Ovary (tissue), 3 donors: ENCODE measurements at regions not wholly inside any gene's neighbourhood (a gene's known extent, or its start where the extent isn't known, plus 50 kb on each side); places are given as distances from the start of the nearest gene placed in this dataset.

ENCODE experiments used
- CTCF ChIP-seq, 3 donors: fragments of 450-650 bp in 2 of 3; fragments of 200-600 bp in 1 of 3; IDR thresholded peaks; one replicate each; pipeline versions ENCODE4 v1.5.1 to v1.8.0; 2016 to 2022; ENCODE audit warnings: antibody characterized with exemption in 3 of 3, mild to moderate bottlenecking in 1 of 3
- POLR2A ChIP-seq: fragments of 450-650 bp; IDR thresholded peaks from one replicate; pipeline ENCODE4 v1.6.1; 2017; ENCODE audit warnings: antibody characterized with exemption, mild to moderate bottlenecking, moderate library complexity
- donor health status: DM: no; HTN: no; CAD: no.

DNA sequence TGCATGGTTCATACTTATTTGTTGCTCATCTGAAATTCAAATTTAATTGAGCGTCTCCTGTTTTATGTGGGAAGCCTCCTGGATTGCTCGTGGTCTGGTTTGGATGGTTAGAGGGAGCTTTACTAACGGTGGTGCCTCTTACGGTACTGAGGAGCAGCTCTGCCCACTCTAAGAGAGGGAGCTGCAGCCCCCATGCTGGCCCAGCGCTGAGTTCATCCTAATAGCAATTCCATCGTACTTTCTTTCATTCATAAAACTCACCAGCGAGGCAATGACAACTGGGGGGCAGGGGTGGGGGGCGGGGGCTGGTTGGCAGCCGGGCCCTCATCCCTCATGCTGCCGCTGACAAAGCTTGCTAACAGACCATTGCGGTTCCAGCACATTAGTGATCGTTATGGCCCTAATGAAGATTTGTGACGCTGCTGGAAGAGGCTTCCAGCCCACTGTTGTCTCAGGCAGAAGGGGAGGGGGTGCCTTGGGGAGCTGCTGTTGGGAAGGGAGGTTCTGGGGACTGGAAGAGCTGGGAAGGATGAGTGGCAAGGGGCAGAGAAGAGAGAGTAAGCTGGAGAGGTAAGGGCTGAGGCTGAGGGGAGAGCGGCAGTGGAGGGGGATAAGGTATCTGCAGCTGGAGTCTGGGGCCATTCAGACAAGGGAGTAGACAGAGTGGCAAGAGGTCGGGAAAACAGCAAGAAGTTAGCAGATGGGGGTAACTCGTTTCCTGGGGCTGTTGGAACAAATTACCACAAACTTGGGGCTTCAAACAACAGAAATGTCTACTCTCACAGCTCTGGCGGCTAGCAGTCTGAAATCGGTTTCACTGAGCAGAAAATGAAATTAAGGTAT, 238.1 kb downstream of the LPIN1 start:
- no peak for TF ChIP-seq CTCF (IDR thresholded peaks at IDR 0.05)
- TF ChIP-seq POLR2A = no peak
